K562 (cell line): ENCODE measurements at regions not wholly inside any gene's neighbourhood (a gene's known extent, or its start where the extent isn't known, plus 50 kb on each side); places are given as distances from the start of the nearest gene placed in this dataset.

Source experiments
- ATAC-seq: fragments of 200-7000 bp; cut with Tn5 transposase; 3 replicates; pipeline ENCODE4 v1.9.1; 2020; ENCODE audit warnings: moderate library complexity
- BruUV-seq: library from RNA; stranded (reverse); fragments of 400-500 nt; replicated peaks from 2 replicates; lab custom pipeline; 2021; lab: Mats Ljungman, UMichigan
- CTCF ChIA-PET: fragments of 300-600 bp; formaldehyde crosslinking; extraction: SDS; loops from one replicate; lab custom pipeline; 2021; ENCODE audit warnings: low intra/inter-chr PET ratio; lab: Yijun Ruan, JAX
- POLR2A ChIA-PET: fragments of 300-600, 350-650 bp; sonication (Branson Sonifier 250); formaldehyde crosslinking; extraction: SDS; loops from one replicate; lab custom pipeline; 2021; ENCODE audit warnings: antibody characterized with exemption, inconsistent platforms; lab: Yijun Ruan, JAX
- DNase-seq, 4 experiments: peaks; one replicate each; pipeline versions ENCODE4 v3.0.0 to v3.0.0-alpha.2; 2011 to 2018; ENCODE audit warnings: low spot score in 3 of 4, mixed read lengths in 3 of 4; ENCODE audit errors: extremely low read depth in 1 of 4
- FAIRE-seq: peaks from 2 replicates; lab custom pipeline; 2011; peaks lifted over from hg19 to GRCh38; lab: Jason Lieb, UNC
- H2AFZ ChIP-seq: 2 replicates; pipeline ENCODE4 v1.6.0; 2011; ENCODE audit warnings: low read depth, low read length, control low read depth, inconsistent platforms
- H3K27ac ChIP-seq: fragments of 200-600 bp; 3 replicates; pipeline ENCODE4 v1.8.0; 2011; ENCODE audit warnings: low read depth, mild to moderate bottlenecking, control low read depth, inconsistent platforms, low read length, moderate library complexity, mixed read lengths; ENCODE audit errors: extremely low read depth
- H3K27me3 ChIP-seq, 2 experiments: fragments of 300-600 bp in 1 of 2; 2 replicates in 1 of 2; 3 replicates in 1 of 2; pipeline versions ENCODE4 v1.6.0 to v1.8.0; 2011; ENCODE audit warnings: inconsistent platforms in 2 of 2, low read length in 2 of 2, mild to moderate bottlenecking in 1 of 2, mixed read lengths in 1 of 2, moderate library complexity in 1 of 2; ENCODE audit not compliant: control insufficient read depth in 2 of 2, insufficient read depth in 2 of 2
- H3K36me3 ChIP-seq: fragments of 300-600 bp; 3 replicates; pipeline ENCODE4 v1.8.0; 2011; ENCODE audit warnings: mild to moderate bottlenecking, low read length, inconsistent platforms; ENCODE audit not compliant: control insufficient read depth, insufficient read depth
- H3K4me1 ChIP-seq, 2 experiments: fragments of 200-600 bp in 1 of 2; replicated peaks in 1 of 2; 2 replicates in 1 of 2; 3 replicates in 1 of 2; pipeline versions ENCODE4 v1.5.1 to v1.8.0; 2011; ENCODE audit warnings: inconsistent platforms in 2 of 2, low read length in 2 of 2, mild to moderate bottlenecking in 1 of 2, mixed read lengths in 1 of 2, moderate library complexity in 1 of 2; ENCODE audit not compliant: control insufficient read depth in 2 of 2, insufficient read depth in 2 of 2
- H3K4me2 ChIP-seq: 2 replicates; pipeline ENCODE4 v1.6.1; 2011; ENCODE audit warnings: low read length, control low read depth, inconsistent platforms, mixed read lengths; ENCODE audit not compliant: insufficient read depth
- H3K4me3 ChIP-seq: fragments of 200-600 bp; sonication (generic), shearing (Covaris generic); 2 replicates; pipeline ENCODE4 v1.5.1; 2016; ENCODE audit warnings: control low read depth, inconsistent platforms
- H3K79me2 ChIP-seq: fragments of 200-600 bp; 3 replicates; pipeline ENCODE4 v1.8.0; 2011; ENCODE audit warnings: low read length, inconsistent platforms; ENCODE audit not compliant: control insufficient read depth, insufficient read depth
- H3K9ac ChIP-seq, 2 experiments: 2 replicates each; pipeline versions ENCODE4 v1.6.0 to v1.6.1; 2011; ENCODE audit warnings: low read depth in 2 of 2, low read length in 2 of 2, control low read depth in 1 of 2, inconsistent platforms in 1 of 2, mild to moderate bottlenecking in 1 of 2, mixed read lengths in 1 of 2; ENCODE audit not compliant: insufficient read depth in 1 of 2
- H3K9me1 ChIP-seq: one replicate; pipeline ENCODE4 v1.6.0; 2011; ENCODE audit warnings: inconsistent platforms, mild to moderate bottlenecking, low read length, moderate library complexity; ENCODE audit not compliant: control insufficient read depth, insufficient read depth
- H3K9me3 ChIP-seq: replicated peaks from 2 replicates; pipeline ENCODE4 v1.5.1; 2011; ENCODE audit warnings: low read depth, low read length, inconsistent platforms; ENCODE audit not compliant: control insufficient read depth, insufficient read depth
- H4K20me1 ChIP-seq: replicated peaks from 2 replicates; pipeline ENCODE4 v1.6.1; 2011; ENCODE audit warnings: low read length, inconsistent platforms, mixed read lengths; ENCODE audit not compliant: control insufficient read depth, insufficient read depth
- IRF9 ChIP-seq: fragments of 450-650 bp; IDR thresholded peaks from 2 replicates; pipeline ENCODE4 v1.6.1; 2016; ENCODE audit warnings: missing biosample characterization, missing genetic modification characterization
- NFIX ChIP-seq: fragments of 250-450 bp; sonication (Bioruptor Pico); IDR thresholded peaks from 2 replicates; pipeline ENCODE4 v1.4.0; 2020; ENCODE audit warnings: low read depth, mild to moderate bottlenecking, moderate library complexity
- PYGO2 ChIP-seq: fragments of 450-650 bp; IDR thresholded peaks from 2 replicates; pipeline ENCODE4 v1.6.1; 2016; ENCODE audit warnings: mild to moderate bottlenecking, missing genetic modification characterization, moderate library complexity, missing compliant biosample characterization
- SREBF1 ChIP-seq: fragments of 150-350 bp; IDR thresholded peaks from 2 replicates; pipeline ENCODE4 v1.6.1; 2014; ENCODE audit warnings: antibody characterized with exemption, low read depth, low read length, borderline replicate concordance
- ZBED1 ChIP-seq: IDR thresholded peaks from 2 replicates; pipeline ENCODE4 v1.6.1; 2014
- WGBS: fragments of 100-300 bp; shearing (Covaris generic); methylation state at CpG from one replicate; pipeline ENCODE4 v1.1.6; 2016; ENCODE audit warnings: low coverage, mixed read lengths; ENCODE audit not compliant: insufficient coverage; ENCODE audit errors: missing lambda C conversion rate; 5-methylcytosine and 5-hydroxymethylcytosine counted together
- in situ Hi-C: fragments of 300-500 bp; cut with MboI; formaldehyde crosslinking; loops from 4 replicates; pipeline ENCODE4 v1.15.0; 2018; ENCODE audit warnings: inconsistent platforms, mixed read lengths
- intact Hi-C: fragments of 100-400 bp; cut with micrococcal nuclease; formaldehyde crosslinking; loops from 2 replicates; pipeline ENCODE4 v1.14.2; 2022
- TF ChIP-seq, protein P1 (sequence below): fragments of 450-650 bp; formaldehyde crosslinking; IDR thresholded peaks from 2 replicates; pipeline ENCODE4 v1.4.0; 2020; ENCODE audit warnings: mild to moderate bottlenecking, mixed read lengths

DNA sequence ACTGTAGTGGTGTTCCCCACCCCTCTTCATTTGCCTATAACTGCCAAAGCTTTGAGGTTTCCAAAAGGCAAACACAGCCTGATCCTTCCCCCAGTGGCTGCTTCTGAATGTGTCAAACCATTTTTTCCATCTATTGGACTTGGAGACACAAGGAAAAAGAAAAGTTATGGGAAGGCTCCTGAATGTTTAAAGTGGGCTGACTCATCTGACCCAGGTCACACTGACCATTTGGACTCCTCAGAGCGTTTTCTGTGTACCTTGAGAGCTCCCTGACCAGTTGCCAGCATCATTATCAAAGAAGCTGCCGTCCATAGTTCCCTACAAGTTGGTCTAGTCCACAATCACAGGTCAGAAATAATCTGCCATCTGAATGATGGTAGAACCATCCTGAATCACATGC, 123.4 kb upstream of the COL3A1 start:
- H3K9ac ChIP-seq: no peak overlapping the region
- in situ Hi-C loops (no loop called here), intact Hi-C loops (no loop called here)
- no peak overlapping the region for H3K27ac ChIP-seq
- no peak overlapping the region for H3K4me3 ChIP-seq
- H3K27me3 ChIP-seq: no peaks in the 10 kb centered on the region
- no peaks in the 10 kb centered on the region for H4K20me1 ChIP-seq
- CTCF ChIA-PET: no interaction called here
- WGBS: 0% methylated on average over 2 of the region's 2 CpGs
- TF ChIP-seq, protein P1, sequence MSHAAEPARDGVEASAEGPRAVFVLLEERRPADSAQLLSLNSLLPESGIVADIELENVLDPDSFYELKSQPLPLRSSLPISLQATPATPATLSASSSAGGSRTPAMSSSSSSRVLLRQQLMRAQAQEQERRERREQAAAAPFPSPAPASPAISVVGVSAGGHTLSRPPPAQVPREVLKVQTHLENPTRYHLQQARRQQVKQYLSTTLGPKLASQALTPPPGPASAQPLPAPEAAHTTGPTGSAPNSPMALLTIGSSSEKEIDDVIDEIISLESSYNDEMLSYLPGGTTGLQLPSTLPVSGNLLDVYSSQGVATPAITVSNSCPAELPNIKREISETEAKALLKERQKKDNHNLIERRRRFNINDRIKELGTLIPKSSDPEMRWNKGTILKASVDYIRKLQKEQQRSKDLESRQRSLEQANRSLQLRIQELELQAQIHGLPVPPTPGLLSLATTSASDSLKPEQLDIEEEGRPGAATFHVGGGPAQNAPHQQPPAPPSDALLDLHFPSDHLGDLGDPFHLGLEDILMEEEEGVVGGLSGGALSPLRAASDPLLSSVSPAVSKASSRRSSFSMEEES (CRISPR knock-in tag): no peak
- TF ChIP-seq SREBF1 (no peak), ZBED1 (no peak), NFIX (CRISPR knock-in tag) (no peak), IRF9 (tag) (no peak), PYGO2 (no peak)
- no TSS peak for BruUV-seq
- DNase-seq (no peak), FAIRE-seq (no peak), ATAC-seq (no peak)
- no peaks in the 10 kb centered on the region for H3K4me1 ChIP-seq
- POLR2A ChIA-PET: no interaction called here
- no peaks in the 10 kb centered on the region for H3K9me1 ChIP-seq
- no peaks in the 10 kb centered on the region for H3K79me2 ChIP-seq
- H3K9me3 ChIP-seq: no peaks in the 10 kb centered on the region
- no peak overlapping the region for H2AFZ ChIP-seq
- H3K36me3 ChIP-seq: no peaks in the 10 kb centered on the region
- H3K4me2 ChIP-seq: no peak overlapping the region
